H9 (cell line): ENCODE measurements at regions not wholly inside any gene's neighbourhood (a gene's known extent, or its start where the extent isn't known, plus 50 kb on each side); places are given as distances from the start of the nearest gene placed in this dataset.

ENCODE experiments used
- DNase-seq: peaks from one replicate; pipeline ENCODE4 v3.0.0-alpha.2; 2017
- H2AFZ ChIP-seq: one replicate; pipeline ENCODE4 v1.6.1; 2013; ENCODE audit warnings: mild to moderate bottlenecking, low read length, control low read depth, moderate library complexity
- H2AK5ac ChIP-seq: 2 replicates; pipeline ENCODE4 v1.6.1; 2013; ENCODE audit warnings: low read length, control low read depth, mixed read lengths; ENCODE audit not compliant: insufficient read length
- H2BK120ac ChIP-seq: one replicate; pipeline ENCODE4 v1.6.1; 2013; ENCODE audit warnings: low read depth, mild to moderate bottlenecking, low read length, control low read depth, inconsistent platforms; ENCODE audit not compliant: poor library complexity, severe bottlenecking
- H2BK12ac ChIP-seq: 2 replicates; pipeline ENCODE4 v1.6.1; 2013; ENCODE audit warnings: low read length, control low read depth, mixed read lengths, low read depth; ENCODE audit not compliant: insufficient read length
- H2BK15ac ChIP-seq: 2 replicates; pipeline ENCODE4 v1.6.1; 2013; ENCODE audit warnings: low read depth, low read length, control low read depth
- H2BK20ac ChIP-seq: one replicate; pipeline ENCODE4 v1.6.1; 2013; ENCODE audit warnings: low read depth, mild to moderate bottlenecking, low read length, control low read depth, inconsistent platforms; ENCODE audit not compliant: poor library complexity, severe bottlenecking
- H2BK5ac ChIP-seq: 2 replicates; pipeline ENCODE4 v1.6.1; 2013; ENCODE audit warnings: low read length, control low read depth, mixed read lengths; ENCODE audit not compliant: insufficient read length
- H3K14ac ChIP-seq: 2 replicates; pipeline ENCODE4 v1.6.1; 2013; ENCODE audit warnings: low read length, control low read depth; ENCODE audit not compliant: insufficient read depth
- H3K18ac ChIP-seq: 2 replicates; pipeline ENCODE4 v1.6.1; 2013; ENCODE audit warnings: low read depth, mild to moderate bottlenecking, mixed read lengths, low read length, control low read depth; ENCODE audit not compliant: insufficient read length
- H3K23ac ChIP-seq: 2 replicates; pipeline ENCODE4 v1.6.1; 2013; ENCODE audit warnings: low read length, control low read depth, mixed read lengths, low read depth; ENCODE audit not compliant: insufficient read length
- H3K23me2 ChIP-seq: 2 replicates; pipeline ENCODE4 v1.6.1; 2013; ENCODE audit warnings: low read depth, mild to moderate bottlenecking, mixed read lengths, low read length, control low read depth; ENCODE audit not compliant: insufficient read length, poor library complexity, severe bottlenecking
- H3K27ac ChIP-seq: 2 replicates; pipeline ENCODE4 v1.5.1; 2013; ENCODE audit warnings: low read length, control low read depth, mixed read lengths, low read depth; ENCODE audit not compliant: insufficient read length
- H3K27me3 ChIP-seq: 2 replicates; pipeline ENCODE4 v1.6.1; 2013; ENCODE audit warnings: low read length, control low read depth, inconsistent platforms; ENCODE audit not compliant: insufficient read depth
- H3K4ac ChIP-seq: 2 replicates; pipeline ENCODE4 v1.6.1; 2013; ENCODE audit warnings: low read depth, mild to moderate bottlenecking, control low read depth, inconsistent platforms, low read length, moderate library complexity
- H3K4me1 ChIP-seq: 2 replicates; pipeline ENCODE4 v1.6.1; 2013; ENCODE audit warnings: low read length, control low read depth, inconsistent platforms; ENCODE audit not compliant: insufficient read depth
- H3K4me2 ChIP-seq: 2 replicates; pipeline ENCODE4 v1.6.1; 2013; ENCODE audit warnings: low read length, control low read depth, mixed read lengths; ENCODE audit not compliant: insufficient read length, insufficient read depth
- H3K56ac ChIP-seq: 2 replicates; pipeline ENCODE4 v1.6.1; 2013; ENCODE audit warnings: low read depth, mild to moderate bottlenecking, mixed read lengths, low read length, control low read depth; ENCODE audit not compliant: insufficient read length
- H3K79me1 ChIP-seq: 2 replicates; pipeline ENCODE4 v1.6.1; 2013; ENCODE audit warnings: low read depth, mild to moderate bottlenecking, moderate library complexity, low read length, control low read depth, inconsistent platforms; ENCODE audit not compliant: insufficient read depth, poor library complexity, severe bottlenecking
- H3K79me2 ChIP-seq: 2 replicates; pipeline ENCODE4 v1.6.1; 2013; ENCODE audit warnings: low read length, control low read depth, inconsistent platforms; ENCODE audit not compliant: insufficient read depth
- H3K9ac ChIP-seq: 2 replicates; pipeline ENCODE4 v1.6.1; 2013; ENCODE audit warnings: low read length, control low read depth, mixed read lengths; ENCODE audit not compliant: insufficient read length; ENCODE audit errors: extremely low read depth
- H3K9me3 ChIP-seq: one replicate; pipeline ENCODE4 v1.6.1; 2013; ENCODE audit warnings: low read depth, low read length, inconsistent platforms; ENCODE audit not compliant: control insufficient read depth
- H3T11ph ChIP-seq: one replicate; pipeline ENCODE4 v1.6.1; 2013; ENCODE audit warnings: mild to moderate bottlenecking, low read length, control low read depth, inconsistent platforms
- H4K20me1 ChIP-seq: one replicate; pipeline ENCODE4 v1.6.1; 2013; ENCODE audit not compliant: control insufficient read depth, insufficient read length, insufficient read depth
- H4K5ac ChIP-seq: 2 replicates; pipeline ENCODE4 v1.6.1; 2013; ENCODE audit warnings: low read depth, mild to moderate bottlenecking, mixed read lengths, low read length, control low read depth; ENCODE audit not compliant: insufficient read length
- H4K8ac ChIP-seq: replicated peaks from 2 replicates; pipeline ENCODE4 v1.6.1; 2013; ENCODE audit warnings: low read length, control low read depth, mixed read lengths, low read depth; ENCODE audit not compliant: insufficient read length
- H4K91ac ChIP-seq: 2 replicates; pipeline ENCODE4 v1.6.1; 2013; ENCODE audit warnings: low read depth, mild to moderate bottlenecking, moderate library complexity, mixed read lengths, low read length, control low read depth; ENCODE audit not compliant: insufficient read length
- H3K27ac Mint-ChIP-seq, 3 experiments: 2 replicates in 2 of 3; 3 replicates in 1 of 3; pipeline ENCODE4 v1.8.0; 2020 to 2021; ENCODE audit warnings: mixed read lengths in 3 of 3, mild to moderate bottlenecking in 1 of 3, moderate library complexity in 1 of 3
- H3K27me3 Mint-ChIP-seq: 2 replicates; pipeline ENCODE4 v1.8.0; 2021; ENCODE audit warnings: low read depth, mild to moderate bottlenecking, moderate library complexity, mixed read lengths
- H3K36me3 Mint-ChIP-seq, 3 experiments: 2 replicates in 2 of 3; 3 replicates in 1 of 3; pipeline ENCODE4 v1.8.0; 2020 to 2021; ENCODE audit warnings: low read depth in 3 of 3, mixed read lengths in 3 of 3; ENCODE audit not compliant: insufficient read depth in 1 of 3
- H3K4me1 Mint-ChIP-seq, 2 experiments: 2 replicates each; pipeline ENCODE4 v1.8.0; 2020; ENCODE audit warnings: mixed read lengths in 2 of 2
- H3K4me3 Mint-ChIP-seq, 2 experiments: 2 replicates in 1 of 2; 3 replicates in 1 of 2; pipeline ENCODE4 v1.8.0; 2020 to 2021; ENCODE audit warnings: mild to moderate bottlenecking in 2 of 2, mixed read lengths in 2 of 2, moderate library complexity in 1 of 2
- H3K9me3 Mint-ChIP-seq, 2 experiments: 2 replicates in 1 of 2; 3 replicates in 1 of 2; pipeline ENCODE4 v1.8.0; 2020; ENCODE audit warnings: mild to moderate bottlenecking in 2 of 2, mixed read lengths in 2 of 2, moderate library complexity in 1 of 2
- CTCF ChIP-seq: fragments of 200-600 bp; sonication (generic); conservative IDR thresholded peaks from 3 replicates; pipeline ENCODE4 v1.8.0; 2021; ENCODE audit warnings: antibody characterized with exemption, mild to moderate bottlenecking
- WGBS: extraction: QIAGEN DNeasy Blood & Tissue Kit; methylation state at CpG from one replicate; pipeline ENCODE4 v1.1.7; 2013; ENCODE audit warnings: missing lambda C conversion rate, low lambda C conversion rate, mixed read lengths; ENCODE audit not compliant: insufficient read length; ENCODE audit errors: extremely low coverage; 5-methylcytosine and 5-hydroxymethylcytosine counted together

GRCh38 chr1:117758444-117759316, 152.8 kb downstream of the TENT5C start:
- H2BK12ac ChIP-seq: no peak overlapping the region
- H4K5ac ChIP-seq: no peak overlapping the region
- Mint-ChIP-seq H3K4me1 (peaks cover 28 to 30% of the 10 kb centered on the region in 2 experiments), H3K36me3 (peaks cover 0 to 10% (median 0%) of the 10 kb centered on the region in 3 experiments; a peak in 1 of 7 replicates), H3K27me3 (peaks cover 6% of the 10 kb centered on the region; the same call in 1 of the 2 replicates), H3K4me3 (peak overlapping the region; percentile 55 to 69), H3K9me3 (peaks cover 4 to 9% of the 10 kb centered on the region in 2 experiments; a peak in 4 of 5 replicates), H3K27ac (peak overlapping the region in 1 of 3 experiments; percentile 19; a peak in 1 of 7 replicates)
- H2BK20ac ChIP-seq: no peak overlapping the region
- no peak overlapping the region for H3K14ac ChIP-seq
- peak overlapping the region; percentile 24 for H2AFZ ChIP-seq
- peak; percentile 94 for TF ChIP-seq CTCF
- H3K27ac ChIP-seq: no peak overlapping the region
- no peaks in the 10 kb centered on the region for H3K23me2 ChIP-seq
- H3K9ac ChIP-seq: no peak overlapping the region
- H3K79me1 ChIP-seq: no peaks in the 10 kb centered on the region
- no peak overlapping the region for H3K18ac ChIP-seq
- peak overlapping the region; percentile 38 for H3K4me2 ChIP-seq
- H2BK120ac ChIP-seq: no peak overlapping the region
- DNase-seq: peak; percentile 95
- no peak overlapping the region for H3K23ac ChIP-seq
- no peaks in the 10 kb centered on the region for H3K27me3 ChIP-seq
- H4K8ac ChIP-seq: no peak overlapping the region
- peaks cover 7% of the 10 kb centered on the region for H3K4me1 ChIP-seq
- H3K9me3 ChIP-seq: no peaks in the 10 kb centered on the region
- no peak overlapping the region for H4K91ac ChIP-seq
- no peak overlapping the region for H2BK5ac ChIP-seq
- H3T11ph ChIP-seq: no peak overlapping the region
- H2BK15ac ChIP-seq: no peak overlapping the region
- no peaks in the 10 kb centered on the region for H4K20me1 ChIP-seq
- H3K56ac ChIP-seq: no peak overlapping the region
- WGBS: no CpG with 5 or more reads among the region's 26 CpGs
- no peak overlapping the region for H2AK5ac ChIP-seq
- no peaks in the 10 kb centered on the region for H3K79me2 ChIP-seq
- H3K4ac ChIP-seq: no peak overlapping the region
